Effector memory CD4-positive, alpha-beta T cell (primary cell): ENCODE measurements at regions not wholly inside any gene's neighbourhood (a gene's known extent, or its start where the extent isn't known, plus 50 kb on each side); places are given as distances from the start of the nearest gene placed in this dataset.
"Not testable (repeated sequence)": the region's sequence is repeated elsewhere in the genome, so short reads cannot be mapped to it uniquely, and the experiment has no call there.

Experiments
- DNase-seq, 3 donors: peaks; one replicate each; pipeline ENCODE4 v3.0.0-alpha.2; 2020
- H3K27ac ChIP-seq: 2 replicates; pipeline ENCODE4 v1.7.0; 2013; ENCODE audit warnings: mild to moderate bottlenecking, low read length, moderate library complexity; ENCODE audit not compliant: insufficient read depth, poor library complexity, severe bottlenecking
- H3K27me3 ChIP-seq: replicated peaks from 2 replicates; pipeline ENCODE4 v1.7.0; 2013; ENCODE audit warnings: mild to moderate bottlenecking, low read length; ENCODE audit not compliant: insufficient read depth, control insufficient read depth, poor library complexity, severe bottlenecking
- H3K36me3 ChIP-seq: 2 replicates; pipeline ENCODE4 v1.7.0; 2013; ENCODE audit warnings: mild to moderate bottlenecking, low read length, moderate library complexity; ENCODE audit not compliant: control insufficient read depth, insufficient read depth
- H3K4me1 ChIP-seq: 2 replicates; pipeline ENCODE4 v1.7.0; 2013; ENCODE audit warnings: low read length, mild to moderate bottlenecking; ENCODE audit not compliant: control insufficient read depth, insufficient read depth, poor library complexity, severe bottlenecking
- H3K4me3 ChIP-seq: 2 replicates; pipeline ENCODE4 v1.7.0; 2013; ENCODE audit warnings: low read length, low read depth, mild to moderate bottlenecking; ENCODE audit not compliant: insufficient read depth, poor library complexity, severe bottlenecking
- H3K9me3 ChIP-seq: 2 replicates; pipeline ENCODE4 v1.7.0; 2013; ENCODE audit warnings: mild to moderate bottlenecking, low read length, moderate library complexity; ENCODE audit not compliant: control insufficient read depth

DNA sequence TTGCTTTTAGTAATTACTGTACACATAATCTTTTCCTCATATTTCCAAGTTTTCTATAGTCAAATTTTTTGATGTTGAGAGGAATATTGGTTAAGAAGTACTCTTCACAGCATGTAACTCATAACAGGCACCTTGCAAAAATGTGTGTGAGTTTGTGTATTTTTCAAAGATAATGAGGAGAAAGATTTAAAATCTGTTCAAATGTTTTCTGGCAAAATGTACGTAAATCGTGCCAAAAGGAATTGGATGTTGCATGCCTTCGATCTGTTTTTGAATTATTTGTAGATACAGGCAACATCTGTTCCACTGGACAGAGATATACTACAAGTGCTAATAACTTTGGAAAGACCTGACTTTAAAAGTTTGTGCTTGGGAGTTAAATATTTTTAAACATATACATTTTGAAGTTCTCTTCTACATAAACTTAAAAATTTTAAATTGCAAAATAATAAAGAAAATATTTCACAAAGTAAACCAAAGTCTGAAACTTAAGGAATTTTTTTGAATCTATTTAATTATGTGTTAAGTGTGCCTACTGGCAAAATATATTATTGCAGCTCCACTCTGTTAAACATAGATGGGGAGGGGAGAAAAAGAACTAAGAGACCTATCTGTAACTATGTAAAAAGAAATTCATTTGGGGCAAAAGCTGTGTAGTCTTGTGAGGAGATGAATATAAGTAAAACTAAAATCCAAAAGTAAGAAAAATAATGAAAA, 133.5 kb upstream of the UBE2E3 start:
- Histone ChIP-seq H3K27me3 (no peaks in the 10 kb centered on the region), H3K27ac (no peak overlapping the region), H3K36me3 (no peaks in the 10 kb centered on the region), H3K4me1 (no peaks in the 10 kb centered on the region), H3K9me3 (no peaks in the 10 kb centered on the region), H3K4me3 (no peak overlapping the region)
- no peak for DNase-seq

DNA sequence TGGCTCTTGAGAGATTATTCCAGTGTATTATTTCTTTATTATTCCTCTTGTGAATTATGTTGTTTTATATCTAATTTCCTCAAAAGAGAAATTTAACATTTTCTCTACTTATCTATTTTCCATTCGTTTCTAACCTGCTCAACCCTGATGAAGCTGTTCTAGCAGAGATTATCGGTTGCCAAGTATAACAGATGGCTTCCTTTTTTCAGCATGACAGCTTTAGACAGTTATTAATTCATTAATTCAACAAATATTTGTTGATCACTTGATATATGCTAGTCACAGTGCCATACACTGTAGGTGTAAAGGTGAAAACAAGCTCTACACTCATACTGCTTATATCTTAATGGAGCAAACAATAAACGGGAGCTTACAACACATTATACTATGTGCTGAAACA, 137.9 kb upstream of the UBE2E3 start:
- no peaks in the 10 kb centered on the region for H3K4me1 ChIP-seq
- H3K4me3 ChIP-seq, result no peak overlapping the region
- DNase-seq, result no peak
- no peaks in the 10 kb centered on the region for H3K9me3 ChIP-seq
- no peaks in the 10 kb centered on the region for H3K36me3 ChIP-seq
- no peak overlapping the region for H3K27ac ChIP-seq
- H3K27me3 ChIP-seq, result peaks cover 4% of the 10 kb centered on the region

- H3K27me3 ChIP-seq, result peaks cover 4% of the 10 kb centered on the region
- no peak for DNase-seq
- no peaks in the 10 kb centered on the region for H3K9me3 ChIP-seq
- no peaks in the 10 kb centered on the region for H3K4me1 ChIP-seq
- no peaks in the 10 kb centered on the region for H3K36me3 ChIP-seq
- no peak overlapping the region for H3K4me3 ChIP-seq
- H3K27ac ChIP-seq, result no peak overlapping the region
Observed at GRCh38 chr2:180840641-180841040, 139.8 kb upstream of the UBE2E3 start.

GRCh38 chr2:180829836-180830235, 150.6 kb upstream of the UBE2E3 start:
- H3K36me3 ChIP-seq, result no peaks in the 10 kb centered on the region
- H3K4me3 ChIP-seq, result no peak overlapping the region
- no peaks in the 10 kb centered on the region for H3K9me3 ChIP-seq
- H3K27me3 ChIP-seq, result no peaks in the 10 kb centered on the region
- H3K27ac ChIP-seq, result no peak overlapping the region
- no peak for DNase-seq
- no peaks in the 10 kb centered on the region for H3K4me1 ChIP-seq

- no peak for DNase-seq
- Histone ChIP-seq H3K36me3 (no peaks in the 10 kb centered on the region), H3K4me1 (no peaks in the 10 kb centered on the region), H3K27ac (no peak overlapping the region), H3K9me3 (no peaks in the 10 kb centered on the region), H3K4me3 (no peak overlapping the region), H3K27me3 (no peaks in the 10 kb centered on the region)
Observed at GRCh38 chr2:180829261-180829660, 151.1 kb upstream of the UBE2E3 start.

DNA sequence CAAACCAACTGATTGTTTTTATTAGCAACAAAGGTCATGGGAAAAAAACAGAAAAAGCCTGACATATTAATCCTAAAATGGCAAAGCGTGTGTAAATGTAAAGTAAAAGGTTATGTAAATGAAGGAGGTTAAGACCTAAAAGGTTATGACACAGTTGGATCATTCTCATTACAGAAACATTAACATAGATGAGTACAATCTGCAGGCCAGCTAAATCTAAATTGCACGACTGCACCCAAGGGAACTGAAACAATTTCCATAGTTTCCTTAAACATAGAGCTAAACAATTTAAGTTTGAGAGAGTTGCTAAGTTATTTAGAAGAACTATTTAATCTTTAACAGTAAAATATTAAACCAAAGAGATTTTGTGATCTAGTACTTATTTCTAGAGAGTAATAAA, 151.6 kb upstream of the UBE2E3 start:
- no peaks in the 10 kb centered on the region for H3K27me3 ChIP-seq
- no peak for DNase-seq
- H3K27ac ChIP-seq, result no peak overlapping the region
- H3K4me3 ChIP-seq, result no peak overlapping the region
- no peaks in the 10 kb centered on the region for H3K36me3 ChIP-seq
- no peaks in the 10 kb centered on the region for H3K4me1 ChIP-seq
- no peaks in the 10 kb centered on the region for H3K9me3 ChIP-seq

DNA sequence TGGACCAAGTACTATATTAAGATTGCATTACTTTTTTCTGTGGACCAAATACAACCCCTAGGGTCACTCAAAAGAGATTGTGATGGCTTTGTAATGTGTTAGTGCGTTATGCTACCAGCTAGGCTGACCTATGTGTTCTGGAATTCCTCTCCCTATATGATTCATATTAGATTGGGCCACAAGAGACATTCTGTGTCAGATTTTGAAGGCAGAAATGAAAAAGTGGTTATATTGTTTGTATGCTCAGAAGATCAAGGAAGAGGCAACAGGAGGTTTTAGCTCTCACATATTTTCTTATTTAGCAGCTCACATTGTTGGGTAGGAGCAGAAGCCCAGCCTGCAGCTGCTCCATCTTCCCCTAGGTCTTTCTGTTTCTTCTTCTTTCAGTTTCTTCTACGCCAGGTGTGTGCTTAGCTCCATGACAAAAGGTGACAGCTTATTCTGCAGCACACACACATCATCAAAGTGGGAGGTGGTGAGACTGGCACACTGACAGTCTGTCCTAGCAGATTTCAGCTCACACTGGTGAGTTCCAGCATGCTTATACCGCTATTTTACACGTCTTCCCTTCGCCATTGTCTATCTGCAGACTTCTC, 156.8 kb upstream of the UBE2E3 start:
- Histone ChIP-seq H3K36me3 (no peaks in the 10 kb centered on the region), H3K9me3 (no peaks in the 10 kb centered on the region), H3K27ac (no peak overlapping the region), H3K4me1 (no peaks in the 10 kb centered on the region), H3K27me3 (no peaks in the 10 kb centered on the region), H3K4me3 (no peak overlapping the region)
- no peak for DNase-seq

DNA sequence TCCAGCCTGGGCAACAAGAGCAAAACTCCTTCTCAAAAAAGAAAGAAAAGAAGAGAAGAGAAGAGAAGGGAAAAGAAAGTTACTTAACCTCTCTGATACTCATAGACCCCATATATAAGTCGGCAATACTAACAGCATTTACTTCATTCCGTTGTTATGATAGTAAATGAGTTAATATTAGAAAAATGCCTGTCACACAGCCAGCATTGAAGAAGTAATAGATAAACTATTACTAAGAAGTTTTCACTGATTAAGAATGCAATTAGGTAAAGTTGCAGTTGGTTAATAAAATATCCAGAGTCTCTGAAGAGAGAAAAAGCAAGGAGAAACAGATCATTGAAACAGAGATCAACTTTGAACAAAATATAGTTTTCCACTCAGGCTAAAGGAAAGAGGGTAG, 161.3 kb upstream of the UBE2E3 start:
- H3K9me3 ChIP-seq, result no peaks in the 10 kb centered on the region
- no peak overlapping the region for H3K27ac ChIP-seq
- no peak overlapping the region for H3K4me3 ChIP-seq
- no peaks in the 10 kb centered on the region for H3K36me3 ChIP-seq
- no peak for DNase-seq
- no peaks in the 10 kb centered on the region for H3K27me3 ChIP-seq
- no peaks in the 10 kb centered on the region for H3K4me1 ChIP-seq

DNA sequence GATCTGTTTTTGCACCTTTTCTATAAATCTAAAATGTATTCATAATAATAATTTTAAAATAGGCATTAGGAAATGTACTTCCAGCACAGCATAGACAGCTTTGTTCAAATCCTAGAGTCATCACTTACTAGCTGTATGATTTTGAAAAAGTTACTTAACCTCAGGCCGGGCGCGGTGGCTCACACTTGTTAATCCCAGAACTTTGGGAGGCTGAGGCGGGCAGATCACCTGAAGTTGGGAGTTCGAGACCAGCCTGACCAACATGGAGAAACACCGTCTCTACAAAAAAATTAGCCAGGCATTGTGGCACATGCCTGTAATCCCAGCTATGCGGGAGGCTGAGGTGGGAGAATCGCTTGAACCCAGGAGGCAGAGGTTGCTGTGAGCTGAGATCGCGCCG, 161.7 kb upstream of the UBE2E3 start:
- not testable (repeated sequence) for H3K27ac ChIP-seq, DNase-seq

GRCh38 chr2:180799141-180799540, 181.3 kb upstream of the UBE2E3 start:
- H3K4me1 ChIP-seq, result no peaks in the 10 kb centered on the region
- no peak overlapping the region for H3K4me3 ChIP-seq
- no peaks in the 10 kb centered on the region for H3K27me3 ChIP-seq
- DNase-seq, result no peak
- no peaks in the 10 kb centered on the region for H3K36me3 ChIP-seq
- no peak overlapping the region for H3K27ac ChIP-seq
- H3K9me3 ChIP-seq, result no peaks in the 10 kb centered on the region

More for the DNA sequence above, 161.7 kb upstream of the UBE2E3 start:
- H3K4me3 ChIP-seq, H3K27me3 ChIP-seq, H3K4me1 ChIP-seq, H3K9me3 ChIP-seq, H3K36me3 ChIP-seq: not testable (repeated sequence)
